Coronary artery (tissue), 2 donors: ENCODE measurements at regions not wholly inside any gene's neighbourhood (a gene's known extent, or its start where the extent isn't known, plus 50 kb on each side); places are given as distances from the start of the nearest gene placed in this dataset.

Experiments used
- DNase-seq: peaks from one replicate; pipeline ENCODE4 v3.0.0-alpha.2; 2017; ENCODE audit warnings: low spot score
- H3K27ac ChIP-seq, 2 donors: fragments of 200-600 bp; sonication (generic); one replicate each; pipeline ENCODE4 v1.5.1; 2016 to 2019
- H3K4me3 ChIP-seq: fragments of 200-600 bp; sonication (generic); 2 replicates; pipeline ENCODE4 v1.5.1; 2016; ENCODE audit warnings: mild to moderate bottlenecking, moderate library complexity
- CTCF ChIP-seq: fragments of 200-600 bp; sonication (generic); IDR thresholded peaks from one replicate; pipeline ENCODE4 v1.5.1; 2019; ENCODE audit warnings: antibody characterized with exemption

- Histone ChIP-seq H3K4me3 (no peak overlapping the region), H3K27ac (peak overlapping the region in 1 of 2 donors; percentile 61)
- TF ChIP-seq CTCF = peak; percentile 59
- no peak for DNase-seq
These were observed 150.8 kb upstream of the KCNMB2 start for GRCh38 chr3:178385280-178385952.

- no peak for DNase-seq
- Histone ChIP-seq H3K27ac (no peak overlapping the region), H3K4me3 (no peak overlapping the region)
- no peak for TF ChIP-seq CTCF
These were observed 149.8 kb upstream of the KCNMB2 start for GRCh38 chr3:178386401-178386800.

- TF ChIP-seq CTCF = no peak
- H3K4me3 ChIP-seq = no peak overlapping the region
- H3K27ac ChIP-seq = no peak overlapping the region
- no peak for DNase-seq
These were observed 149.4 kb upstream of the KCNMB2 start for GRCh38 chr3:178386880-178387279.

GRCh38 chr3:178388473-178388872 lies 147.8 kb upstream of the KCNMB2 start:
- no peak for TF ChIP-seq CTCF
- H3K4me3 ChIP-seq = no peak overlapping the region
- H3K27ac ChIP-seq = no peak overlapping the region
- DNase-seq = no peak

GRCh38 chr3:178389258-178389657 lies 147.0 kb upstream of the KCNMB2 start:
- no peak overlapping the region for H3K27ac ChIP-seq
- DNase-seq = no peak
- no peak for TF ChIP-seq CTCF
- no peak overlapping the region for H3K4me3 ChIP-seq

GRCh38 chr3:178392511-178392926 lies 143.7 kb upstream of the KCNMB2 start:
- Histone ChIP-seq H3K27ac (peak overlapping the region; percentile 42 to 52), H3K4me3 (no peak overlapping the region)
- no peak for TF ChIP-seq CTCF
- no peak for DNase-seq

GRCh38 chr3:178393146-178393545 lies 143.1 kb upstream of the KCNMB2 start:
- DNase-seq = no peak
- no peak overlapping the region for H3K4me3 ChIP-seq
- TF ChIP-seq CTCF = no peak
- peak overlapping the region; percentile 35 to 52 for H3K27ac ChIP-seq
